Left lung (tissue), 4 donors: ENCODE measurements at regions not wholly inside any gene's neighbourhood (a gene's known extent, or its start where the extent isn't known, plus 50 kb on each side); places are given as distances from the start of the nearest gene placed in this dataset.

Experiments
- ATAC-seq: fragments of 200-7000 bp; cut with Tn5 transposase; one replicate; pipeline ENCODE4 v1.9.1; 2020; ENCODE audit warnings: moderate library complexity
- DNase-seq, 4 donors: peaks; one replicate each; pipeline ENCODE4 v3.0.0-alpha.2; 2013 to 2020
- H3K27ac ChIP-seq, 2 donors: fragments of 200-600 bp; sonication (generic) in 1 of 2; one replicate each; pipeline versions ENCODE4 v1.5.0 to v1.8.0; 2020 to 2021
- H3K27me3 ChIP-seq, 2 donors: fragments of 200-600 bp; sonication (generic) in 1 of 2; one replicate each; pipeline versions ENCODE4 v1.5.0 to v1.8.0; 2020 to 2021
- H3K36me3 ChIP-seq, 2 donors: fragments of 200-600 bp; sonication (generic) in 1 of 2; one replicate each; pipeline versions ENCODE4 v1.5.0 to v1.8.0; 2020 to 2021
- H3K4me1 ChIP-seq, 2 donors: fragments of 200-600 bp; one replicate each; pipeline ENCODE4 v1.8.0; 2021
- H3K4me3 ChIP-seq, 2 donors: fragments of 200-600 bp; sonication (generic) in 1 of 2; one replicate each; pipeline versions ENCODE4 v1.5.0 to v1.8.0; 2020 to 2021; ENCODE audit warnings: mild to moderate bottlenecking in 1 of 2
- H3K9me3 ChIP-seq, 2 donors: fragments of 200-600 bp; sonication (generic) in 1 of 2; one replicate each; pipeline versions ENCODE4 v1.5.0 to v1.8.0; 2020 to 2021
- intact Hi-C, 2 donors: fragments of 100-400 bp; cut with DNase I; formaldehyde crosslinking; loops; one replicate each; pipeline versions ENCODE4 v1.11.2 to v1.14.2; 2022
- TF ChIP-seq, protein P1 (sequence below), 2 donors: fragments of 200-600 bp; sonication (generic) in 1 of 2; IDR thresholded peaks; one replicate each; pipeline versions ENCODE4 v1.5.0 to v1.8.0; 2021; ENCODE audit warnings: antibody characterized with exemption in 2 of 2
- donor health status: DM: no; HTN: yes; CAD: no.
- donor health status: DM: no; HTN: no; CAD: no.

DNA sequence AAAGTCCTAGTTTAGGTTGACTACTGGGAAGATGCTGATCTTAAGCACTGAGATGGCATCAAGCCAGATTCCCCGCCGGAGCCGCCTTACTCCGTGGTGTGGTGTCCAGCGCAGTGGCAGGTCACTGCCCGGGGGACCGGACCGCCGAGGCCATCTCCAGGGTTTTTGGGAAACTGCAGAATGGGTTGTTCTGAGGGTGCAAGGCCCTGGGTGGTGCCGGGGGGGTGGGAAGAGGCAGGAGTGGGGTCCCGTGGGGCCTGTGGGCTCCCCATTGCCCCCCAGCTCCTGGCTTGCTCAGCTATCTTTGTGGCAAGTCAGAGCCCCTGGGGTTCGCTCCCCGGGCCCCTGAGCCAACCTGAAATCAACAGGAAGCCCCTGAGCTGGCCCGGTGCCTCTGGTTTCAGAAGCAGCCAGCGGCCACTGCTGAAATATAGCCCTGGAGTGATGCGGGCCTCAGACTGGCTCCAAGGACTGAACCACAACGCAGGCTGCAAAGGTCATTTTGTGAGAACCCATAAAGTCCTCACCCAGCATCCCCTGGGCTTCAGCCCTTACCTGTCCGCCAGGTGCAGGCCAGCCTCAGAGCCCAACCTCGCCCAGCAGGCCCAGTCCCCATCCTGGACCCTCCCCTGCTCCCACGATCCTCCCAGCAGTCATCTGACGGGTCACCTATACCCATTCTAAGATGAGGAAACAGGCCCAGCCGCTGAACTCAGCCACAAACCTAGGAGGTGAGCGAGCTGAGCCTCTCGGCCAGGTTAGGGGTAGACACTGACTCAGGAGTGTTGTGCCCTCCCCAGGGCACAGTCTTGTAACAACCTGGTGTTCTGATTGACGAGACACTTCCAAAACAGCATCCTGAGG, 102.7 kb downstream of the PDGFA start:
- H3K27ac ChIP-seq, result no peak overlapping the region
- no peaks in the 10 kb centered on the region for H3K4me1 ChIP-seq
- peaks cover 0 to 8% of the 10 kb centered on the region in 2 donors for H3K27me3 ChIP-seq
- DNase-seq, result peak in 2 of 4 donors; percentile 28 to 59
- no peaks in the 10 kb centered on the region for H3K36me3 ChIP-seq
- intact Hi-C loops, result no loop called here
- H3K9me3 ChIP-seq, result peaks cover 0 to 25% of the 10 kb centered on the region in 2 donors
- H3K4me3 ChIP-seq, result no peak overlapping the region
- no peak for ATAC-seq
- TF ChIP-seq, protein P1, sequence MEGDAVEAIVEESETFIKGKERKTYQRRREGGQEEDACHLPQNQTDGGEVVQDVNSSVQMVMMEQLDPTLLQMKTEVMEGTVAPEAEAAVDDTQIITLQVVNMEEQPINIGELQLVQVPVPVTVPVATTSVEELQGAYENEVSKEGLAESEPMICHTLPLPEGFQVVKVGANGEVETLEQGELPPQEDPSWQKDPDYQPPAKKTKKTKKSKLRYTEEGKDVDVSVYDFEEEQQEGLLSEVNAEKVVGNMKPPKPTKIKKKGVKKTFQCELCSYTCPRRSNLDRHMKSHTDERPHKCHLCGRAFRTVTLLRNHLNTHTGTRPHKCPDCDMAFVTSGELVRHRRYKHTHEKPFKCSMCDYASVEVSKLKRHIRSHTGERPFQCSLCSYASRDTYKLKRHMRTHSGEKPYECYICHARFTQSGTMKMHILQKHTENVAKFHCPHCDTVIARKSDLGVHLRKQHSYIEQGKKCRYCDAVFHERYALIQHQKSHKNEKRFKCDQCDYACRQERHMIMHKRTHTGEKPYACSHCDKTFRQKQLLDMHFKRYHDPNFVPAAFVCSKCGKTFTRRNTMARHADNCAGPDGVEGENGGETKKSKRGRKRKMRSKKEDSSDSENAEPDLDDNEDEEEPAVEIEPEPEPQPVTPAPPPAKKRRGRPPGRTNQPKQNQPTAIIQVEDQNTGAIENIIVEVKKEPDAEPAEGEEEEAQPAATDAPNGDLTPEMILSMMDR (IDR thresholded peaks at IDR 0.05), result no peak

DNA sequence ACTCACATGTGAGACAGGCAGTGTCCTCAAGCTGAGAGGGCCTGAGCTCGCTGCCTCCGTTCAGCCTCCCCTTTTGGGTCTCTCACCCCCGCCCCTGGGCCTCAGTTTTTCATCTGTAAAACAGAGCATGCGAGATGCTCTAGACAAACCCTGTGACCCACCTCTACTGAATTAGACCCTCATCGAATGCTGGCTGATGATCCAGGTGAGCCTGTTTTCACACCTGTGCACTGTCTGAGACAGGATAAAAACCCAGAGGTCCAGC, 102.1 kb downstream of the PDGFA start:
- Histone ChIP-seq H3K36me3 (no peaks in the 10 kb centered on the region), H3K4me3 (no peak overlapping the region), H3K27me3 (peaks cover 0 to 10% of the 10 kb centered on the region in 2 donors), H3K9me3 (peaks cover 0 to 25% of the 10 kb centered on the region in 2 donors), H3K27ac (no peak overlapping the region), H3K4me1 (no peaks in the 10 kb centered on the region)
- DNase-seq (peak in 1 of 4 donors; percentile 16), ATAC-seq (no peak)
- TF ChIP-seq, protein P1 (IDR thresholded peaks at IDR 0.05), result no peak
- intact Hi-C loops, result no loop called here

DNA sequence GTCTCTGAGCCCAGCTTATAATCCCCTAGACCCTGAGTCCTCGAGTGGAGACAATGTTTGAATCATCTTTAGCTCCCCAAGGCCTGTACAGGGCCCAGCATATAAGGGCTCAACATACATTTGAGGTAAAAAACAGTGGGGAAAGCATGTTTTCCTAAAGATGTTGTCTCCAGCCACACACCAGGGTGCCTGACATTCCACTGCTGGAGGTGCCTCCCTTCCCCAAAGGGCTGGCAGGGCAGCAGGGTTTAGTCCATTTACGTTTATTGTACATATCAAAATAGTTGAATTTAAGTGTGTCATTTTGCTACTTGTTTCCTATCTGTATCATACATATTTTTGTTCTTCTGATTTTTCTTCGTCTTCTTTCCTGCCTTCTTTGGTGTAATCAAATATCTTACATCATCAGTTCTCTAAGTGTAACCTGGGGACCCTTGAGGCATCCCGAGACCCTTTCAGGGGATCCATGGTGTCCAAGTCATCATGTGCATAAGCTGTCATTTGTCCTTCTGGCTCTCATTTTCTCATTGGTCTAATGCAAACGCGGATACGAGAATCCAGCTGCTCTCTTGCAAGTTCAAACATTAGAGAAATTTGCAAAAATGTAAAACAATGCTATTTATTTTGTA, 101.6 kb downstream of the PDGFA start:
- Histone ChIP-seq H3K4me1 (no peaks in the 10 kb centered on the region), H3K4me3 (no peak overlapping the region), H3K36me3 (no peaks in the 10 kb centered on the region), H3K27ac (no peak overlapping the region), H3K9me3 (peaks cover 0 to 25% of the 10 kb centered on the region in 2 donors), H3K27me3 (peaks cover 0 to 10% of the 10 kb centered on the region in 2 donors)
- intact Hi-C loops, result no loop called here
- DNase-seq (peak in 1 of 4 donors; percentile 3), ATAC-seq (no peak)
- TF ChIP-seq, protein P1 (IDR thresholded peaks at IDR 0.05), result no peak

DNA sequence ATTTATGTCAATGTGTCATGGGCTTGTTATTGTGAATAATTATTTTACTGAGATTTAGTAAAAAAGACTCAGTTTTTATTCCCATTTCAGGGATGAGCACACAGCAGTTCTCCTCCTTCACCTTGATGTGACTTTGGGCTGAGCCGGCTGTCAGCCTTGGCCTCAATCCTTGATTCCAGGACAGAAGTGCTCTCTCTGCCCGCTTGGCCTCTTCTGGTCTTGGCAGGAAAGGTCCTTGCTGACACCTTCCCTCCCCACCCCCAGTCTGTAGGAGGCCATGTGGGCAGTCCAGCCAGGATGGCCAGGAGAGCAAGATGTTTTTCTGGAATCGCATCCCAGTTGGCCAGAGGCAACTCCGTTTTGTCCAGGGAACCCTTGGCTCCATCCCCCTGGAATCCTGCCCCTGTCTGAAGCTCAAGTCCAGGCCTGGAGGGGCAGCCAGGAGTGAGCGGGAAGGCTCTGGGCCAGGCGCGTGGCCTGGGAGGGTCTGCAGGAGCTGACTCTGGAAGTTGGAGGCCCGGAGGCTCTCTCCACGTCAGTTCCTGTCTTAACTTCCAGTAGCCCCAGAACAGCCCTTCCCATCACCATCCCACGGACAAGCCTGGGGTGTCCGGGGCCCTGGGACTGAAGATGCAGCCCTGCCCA, 100.9 kb downstream of the PDGFA start:
- DNase-seq, result peak in 1 of 4 donors; percentile 54
- H3K27ac ChIP-seq, result no peak overlapping the region
- no peaks in the 10 kb centered on the region for H3K4me1 ChIP-seq
- intact Hi-C loops, result no loop called here
- no peak for ATAC-seq
- peaks cover 0 to 25% of the 10 kb centered on the region in 2 donors for H3K9me3 ChIP-seq
- no peaks in the 10 kb centered on the region for H3K36me3 ChIP-seq
- H3K27me3 ChIP-seq, result peaks cover 0 to 10% of the 10 kb centered on the region in 2 donors
- TF ChIP-seq, protein P1 (IDR thresholded peaks at IDR 0.05), result no peak
- no peak overlapping the region for H3K4me3 ChIP-seq
